Glutamatergic neuron (in vitro differentiated cells): ENCODE measurements at regions not wholly inside any gene's neighbourhood (a gene's known extent, or its start where the extent isn't known, plus 50 kb on each side); places are given as distances from the start of the nearest gene placed in this dataset.

ENCODE experiments used
- DNase-seq: peaks from one replicate; pipeline ENCODE4 v3.0.0; 2022
- H3K27ac Mint-ChIP-seq: one replicate; pipeline ENCODE4 v1.8.0; 2020; ENCODE audit warnings: mild to moderate bottlenecking, mixed read lengths, inconsistent platforms; ENCODE audit not compliant: unreplicated experiment
- H3K27me3 Mint-ChIP-seq: one replicate; pipeline ENCODE4 v1.8.0; 2020; ENCODE audit warnings: mild to moderate bottlenecking, moderate library complexity, mixed read lengths, inconsistent platforms; ENCODE audit not compliant: unreplicated experiment
- H3K36me3 Mint-ChIP-seq: one replicate; pipeline ENCODE4 v1.8.0; 2020; ENCODE audit warnings: mild to moderate bottlenecking, mixed read lengths, inconsistent platforms; ENCODE audit not compliant: unreplicated experiment
- H3K4me1 Mint-ChIP-seq: one replicate; pipeline ENCODE4 v1.8.0; 2020; ENCODE audit warnings: mild to moderate bottlenecking, low read depth, mixed read lengths, inconsistent platforms; ENCODE audit not compliant: unreplicated experiment
- H3K4me3 Mint-ChIP-seq: one replicate; pipeline ENCODE4 v1.8.0; 2020; ENCODE audit warnings: mild to moderate bottlenecking, mixed read lengths, inconsistent platforms; ENCODE audit not compliant: unreplicated experiment
- H3K9me3 Mint-ChIP-seq: one replicate; pipeline ENCODE4 v1.8.0; 2020; ENCODE audit warnings: mild to moderate bottlenecking, moderate library complexity, mixed read lengths, inconsistent platforms; ENCODE audit not compliant: unreplicated experiment
- CTCF ChIP-seq: fragments of 200-600 bp; sonication (generic); IDR thresholded peaks from one replicate; pipeline ENCODE4 v1.5.0; 2021; ENCODE audit not compliant: partially characterized antibody, unreplicated experiment

- no peak overlapping the region for H3K27ac Mint-ChIP-seq
- no peaks in the 10 kb centered on the region for H3K9me3 Mint-ChIP-seq
- no peaks in the 10 kb centered on the region for H3K36me3 Mint-ChIP-seq
- DNase-seq = no peak
- no peaks in the 10 kb centered on the region for H3K27me3 Mint-ChIP-seq
- H3K4me1 Mint-ChIP-seq = no peaks in the 10 kb centered on the region
- TF ChIP-seq CTCF = no peak
- no peak overlapping the region for H3K4me3 Mint-ChIP-seq
These were observed 563.4 kb upstream of the TENM3 start for GRCh38 chr4:181679754-181680153.

- H3K4me1 Mint-ChIP-seq = no peaks in the 10 kb centered on the region
- DNase-seq = no peak
- no peak overlapping the region for H3K27ac Mint-ChIP-seq
These were observed 560.7 kb upstream of the TENM3 start for GRCh38 chr4:181682367-181683047.

GRCh38 chr4:181684310-181684709 lies 558.9 kb upstream of the TENM3 start:
- TF ChIP-seq CTCF = no peak
- Mint-ChIP-seq H3K36me3 (no peaks in the 10 kb centered on the region), H3K27me3 (no peaks in the 10 kb centered on the region), H3K4me1 (no peaks in the 10 kb centered on the region), H3K27ac (no peak overlapping the region), H3K9me3 (no peaks in the 10 kb centered on the region), H3K4me3 (no peak overlapping the region)
- no peak for DNase-seq

More at GRCh38 chr4:181682367-181683047, 560.7 kb upstream of the TENM3 start:
- no peak overlapping the region for H3K4me3 Mint-ChIP-seq
- H3K36me3 Mint-ChIP-seq = no peaks in the 10 kb centered on the region
- no peak for TF ChIP-seq CTCF
- H3K27me3 Mint-ChIP-seq = no peaks in the 10 kb centered on the region
- H3K9me3 Mint-ChIP-seq = no peaks in the 10 kb centered on the region

- Mint-ChIP-seq H3K36me3 (no peaks in the 10 kb centered on the region), H3K27me3 (no peaks in the 10 kb centered on the region), H3K27ac (no peak overlapping the region), H3K4me3 (no peak overlapping the region), H3K4me1 (no peaks in the 10 kb centered on the region), H3K9me3 (no peaks in the 10 kb centered on the region)
- no peak for DNase-seq
- no peak for TF ChIP-seq CTCF
These were observed 557.7 kb upstream of the TENM3 start for GRCh38 chr4:181685461-181685860.

GRCh38 chr4:181685911-181686310 lies 557.3 kb upstream of the TENM3 start:
- no peak overlapping the region for H3K4me3 Mint-ChIP-seq
- no peak for TF ChIP-seq CTCF
- no peak overlapping the region for H3K27ac Mint-ChIP-seq
- no peak for DNase-seq
- H3K9me3 Mint-ChIP-seq = no peaks in the 10 kb centered on the region
- H3K36me3 Mint-ChIP-seq = no peaks in the 10 kb centered on the region
- no peaks in the 10 kb centered on the region for H3K27me3 Mint-ChIP-seq
- no peaks in the 10 kb centered on the region for H3K4me1 Mint-ChIP-seq
